ENCODE measurements at regions not wholly inside any gene's neighbourhood (a gene's known extent, or its start where the extent isn't known, plus 50 kb on each side); places are given as distances from the start of the nearest gene placed in this dataset.

- no peak for TF ChIP-seq POLR2AphosphoS5 (IDR thresholded peaks at IDR 0.05; ENCODE audit: low read depth)
- TF ChIP-seq EZH2phosphoT487 (IDR thresholded peaks at IDR 0.05; ENCODE audit: unreplicated experiment) = no peak
- TF ChIP-seq STAT1 (IDR thresholded peaks at IDR 0.05; ENCODE audit: unreplicated experiment) = no peak
- TF ChIP-seq CTCF (conservative IDR thresholded peaks at IDR 0.05; ENCODE audit: low read depth in 2 of 2) = no peak
- no peak for TF ChIP-seq EZH2 (IDR thresholded peaks at IDR 0.05; ENCODE audit: low read depth, unreplicated experiment)
- TF ChIP-seq REST (IDR thresholded peaks at IDR 0.05; ENCODE audit: unreplicated experiment) = no peak
- no peak for TF ChIP-seq ETS1 (IDR thresholded peaks at IDR 0.05)
- no peak for TF ChIP-seq NANOG (IDR thresholded peaks at IDR 0.05; ENCODE audit: borderline replicate concordance)
- no peak for TF ChIP-seq ZNF331 (CRISPR knock-in tag; IDR thresholded peaks at IDR 0.05; ENCODE audit: low read depth)
- no peak for TF ChIP-seq ZNF114 (CRISPR knock-in tag; IDR thresholded peaks at IDR 0.05)
- no peak for TF ChIP-seq ZNF462 (CRISPR knock-in tag; IDR thresholded peaks at IDR 0.05)
Measured at GRCh38 chr10:2812631-2813030, 254.7 kb upstream of the PFKP start.
